Testis (tissue), 2 donors: ENCODE measurements at regions not wholly inside any gene's neighbourhood (a gene's known extent, or its start where the extent isn't known, plus 50 kb on each side); places are given as distances from the start of the nearest gene placed in this dataset.

ENCODE experiments used
- DNase-seq: peaks from one replicate; pipeline ENCODE4 v3.0.0-alpha.2; 2019
- H3K27ac ChIP-seq, 2 donors: fragments of 200-600 bp; sonication (generic); one replicate each; pipeline ENCODE4 v1.5.1; 2019
- H3K27me3 ChIP-seq: fragments of 200-600 bp; sonication (generic); one replicate; pipeline ENCODE4 v1.5.1; 2019
- H3K36me3 ChIP-seq: fragments of 200-600 bp; sonication (generic); one replicate; pipeline ENCODE4 v1.5.1; 2017; ENCODE audit warnings: low read depth; ENCODE audit errors: missing control alignments
- H3K4me1 ChIP-seq: fragments of 200-600 bp; sonication (generic); one replicate; pipeline ENCODE4 v1.5.1; 2019
- H3K4me3 ChIP-seq, 2 donors: fragments of 200-600 bp; sonication (generic); one replicate each; pipeline ENCODE4 v1.5.1; 2017 to 2019
- H3K9me3 ChIP-seq: fragments of 200-600 bp; sonication (generic); one replicate; pipeline ENCODE4 v1.5.1; 2017
- CTCF ChIP-seq, 3 experiments: fragments of 450-650 bp in 2 of 3; fragments of 200-600 bp in 1 of 3; sonication (generic) in 1 of 3; IDR thresholded peaks; one replicate each; pipeline ENCODE4 v1.5.1; 2016 to 2019; ENCODE audit warnings: antibody characterized with exemption in 3 of 3, mild to moderate bottlenecking in 2 of 3, moderate library complexity in 1 of 3
- POLR2A ChIP-seq: fragments of 450-650 bp; IDR thresholded peaks from one replicate; pipeline ENCODE4 v1.6.1; 2017; ENCODE audit warnings: antibody characterized with exemption, mild to moderate bottlenecking, moderate library complexity
- WGBS, 2 donors: methylation state at CpG; one replicate each; pipeline ENCODE4 v1.1.5; 2018; 5-methylcytosine and 5-hydroxymethylcytosine counted together
- intact Hi-C: fragments of 100-400 bp; cut with DNase I; formaldehyde crosslinking; loops from one replicate; pipeline ENCODE4 v1.15.1; 2023; ENCODE audit warnings: low total_unique reads

- no peak for DNase-seq
- TF ChIP-seq CTCF (IDR thresholded peaks at IDR 0.05) (no peak), POLR2A (no peak)
- no peaks in the 10 kb centered on the region for H3K4me1 ChIP-seq
- no peak overlapping the region for H3K4me3 ChIP-seq
- no peaks in the 10 kb centered on the region for H3K36me3 ChIP-seq
- no peak overlapping the region for H3K27ac ChIP-seq
- H3K27me3 ChIP-seq, result no peaks in the 10 kb centered on the region
- intact Hi-C loops, result no loop called here
- WGBS, 2 donors, result 59 to 60% methylated on average over 2 of the region's 2 CpGs
- H3K9me3 ChIP-seq, result no peaks in the 10 kb centered on the region
Measured at GRCh38 chr18:28766027-28766426, 589.1 kb upstream of the CDH2 start.

GRCh38 chr18:28760299-28760698 lies 583.4 kb upstream of the CDH2 start:
- Histone ChIP-seq H3K4me1 (no peaks in the 10 kb centered on the region), H3K27ac (no peak overlapping the region), H3K4me3 (no peak overlapping the region), H3K27me3 (no peaks in the 10 kb centered on the region), H3K9me3 (no peaks in the 10 kb centered on the region), H3K36me3 (no peaks in the 10 kb centered on the region)
- TF ChIP-seq CTCF (IDR thresholded peaks at IDR 0.05) (no peak), POLR2A (no peak)
- DNase-seq, result no peak
- WGBS, 2 donors, result 82 to 84% methylated on average over 5 of the region's 5 CpGs
- intact Hi-C loops, result no loop called here

- no peak overlapping the region for H3K27ac ChIP-seq
- no peak for DNase-seq
- H3K9me3 ChIP-seq, result no peaks in the 10 kb centered on the region
- WGBS, 2 donors, result 95 to 96% methylated on average over 3 of the region's 3 CpGs
- H3K4me1 ChIP-seq, result no peaks in the 10 kb centered on the region
- TF ChIP-seq POLR2A (no peak), CTCF (IDR thresholded peaks at IDR 0.05) (no peak)
- no peaks in the 10 kb centered on the region for H3K36me3 ChIP-seq
- H3K27me3 ChIP-seq, result no peaks in the 10 kb centered on the region
- intact Hi-C loops, result no loop called here
- H3K4me3 ChIP-seq, result no peak overlapping the region
Measured at GRCh38 chr18:28757466-28758008, 580.6 kb upstream of the CDH2 start.

GRCh38 chr18:28743115-28743514 lies 566.2 kb upstream of the CDH2 start:
- no peaks in the 10 kb centered on the region for H3K9me3 ChIP-seq
- H3K4me1 ChIP-seq, result no peaks in the 10 kb centered on the region
- intact Hi-C loops, result no loop called here
- H3K27ac ChIP-seq, result no peak overlapping the region
- no peak overlapping the region for H3K4me3 ChIP-seq
- 94 to 96% methylated on average over 4 of the region's 4 CpGs for WGBS, 2 donors
- no peak for TF ChIP-seq POLR2A
- TF ChIP-seq CTCF (IDR thresholded peaks at IDR 0.05), result no peak
- no peaks in the 10 kb centered on the region for H3K36me3 ChIP-seq
- no peak for DNase-seq
- H3K27me3 ChIP-seq, result no peaks in the 10 kb centered on the region

GRCh38 chr18:28740575-28740974 lies 563.6 kb upstream of the CDH2 start:
- Histone ChIP-seq H3K36me3 (no peaks in the 10 kb centered on the region), H3K27me3 (no peaks in the 10 kb centered on the region), H3K4me1 (no peaks in the 10 kb centered on the region), H3K9me3 (no peaks in the 10 kb centered on the region), H3K27ac (no peak overlapping the region), H3K4me3 (no peak overlapping the region)
- no peak for DNase-seq
- intact Hi-C loops, result no loop called here
- WGBS, 2 donors, result 90 to 98% methylated on average over 1 of the region's 1 CpG
- TF ChIP-seq CTCF (IDR thresholded peaks at IDR 0.05) (no peak), POLR2A (no peak)
